Limb (tissue), 2 donors: ENCODE measurements at regions not wholly inside any gene's neighbourhood (a gene's known extent, or its start where the extent isn't known, plus 50 kb on each side); places are given as distances from the start of the nearest gene placed in this dataset.
"Not testable (repeated sequence)": the region's sequence is repeated elsewhere in the genome, so short reads cannot be mapped to it uniquely, and the experiment has no call there.

Source experiments
- DNase-seq, 2 donors: peaks; one replicate each; pipeline ENCODE4 v3.0.0-alpha.2; 2016; ENCODE audit errors: extremely low spot score in 2 of 2

- not testable (repeated sequence) for DNase-seq
Measured at GRCh38 chr21:9024006-9024767, 1497.2 kb upstream of the TPTE start.

GRCh38 chr21:9026729-9027416 lies 1494.5 kb upstream of the TPTE start:
- not testable (repeated sequence) for DNase-seq

DNA sequence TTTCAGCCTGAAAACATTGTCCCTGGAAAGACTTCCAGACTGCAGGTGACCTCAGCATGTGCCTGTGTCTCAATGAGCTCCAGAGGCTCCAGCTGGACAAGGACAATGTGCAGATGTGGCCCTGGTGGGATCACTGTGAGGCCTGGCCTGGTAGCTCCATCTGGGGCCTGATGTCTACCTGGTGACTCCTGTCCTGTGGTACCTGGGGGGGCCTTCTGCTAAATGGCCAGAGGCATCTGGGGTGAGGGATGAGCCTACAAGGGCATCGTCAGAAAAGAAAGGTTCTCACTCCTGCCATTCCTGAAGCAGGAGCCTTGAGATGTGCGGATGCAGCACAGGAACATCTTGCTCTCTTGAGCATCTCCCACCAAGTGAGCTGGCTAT lies 1494.0 kb upstream of the TPTE start:
- not testable (repeated sequence) for DNase-seq

DNA sequence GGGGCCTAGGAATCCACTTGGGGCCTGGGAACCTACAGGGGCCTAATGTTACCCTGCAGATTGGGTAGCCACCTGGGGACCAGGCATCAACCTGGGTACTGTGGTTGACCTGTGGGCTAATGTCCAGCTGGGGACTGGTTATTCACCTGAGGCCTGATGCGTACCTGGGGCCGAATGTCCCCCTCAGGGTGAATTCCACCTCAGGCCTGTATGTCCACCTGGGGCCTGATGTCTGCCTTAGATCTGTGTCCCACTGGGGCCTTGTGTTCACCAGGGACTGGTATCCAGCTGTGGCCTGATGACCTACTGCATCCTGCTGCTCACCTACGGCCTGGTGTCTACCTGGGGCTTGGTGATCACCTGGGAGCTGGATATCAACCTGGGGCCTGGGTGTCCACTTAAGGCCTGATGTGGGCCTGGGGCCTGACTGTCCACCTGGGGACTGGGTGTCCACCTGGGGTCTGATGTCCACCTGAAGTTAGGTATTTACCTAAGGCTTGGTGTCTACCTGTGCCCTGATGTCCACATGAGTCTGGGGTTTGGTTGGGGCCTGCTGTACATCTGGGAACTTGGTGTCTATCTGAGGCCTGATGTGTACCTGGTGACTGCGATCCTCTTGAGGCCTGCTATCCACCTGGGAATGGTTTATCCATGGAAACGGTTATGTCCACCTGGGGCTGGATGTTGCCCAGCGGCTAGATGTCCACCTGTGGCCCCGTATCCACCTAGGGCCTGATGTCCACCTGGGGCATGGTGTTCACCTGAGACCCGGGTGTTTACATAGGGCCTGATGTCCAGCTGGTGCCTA lies 1492.6 kb upstream of the TPTE start:
- not testable (repeated sequence) for DNase-seq

DNA sequence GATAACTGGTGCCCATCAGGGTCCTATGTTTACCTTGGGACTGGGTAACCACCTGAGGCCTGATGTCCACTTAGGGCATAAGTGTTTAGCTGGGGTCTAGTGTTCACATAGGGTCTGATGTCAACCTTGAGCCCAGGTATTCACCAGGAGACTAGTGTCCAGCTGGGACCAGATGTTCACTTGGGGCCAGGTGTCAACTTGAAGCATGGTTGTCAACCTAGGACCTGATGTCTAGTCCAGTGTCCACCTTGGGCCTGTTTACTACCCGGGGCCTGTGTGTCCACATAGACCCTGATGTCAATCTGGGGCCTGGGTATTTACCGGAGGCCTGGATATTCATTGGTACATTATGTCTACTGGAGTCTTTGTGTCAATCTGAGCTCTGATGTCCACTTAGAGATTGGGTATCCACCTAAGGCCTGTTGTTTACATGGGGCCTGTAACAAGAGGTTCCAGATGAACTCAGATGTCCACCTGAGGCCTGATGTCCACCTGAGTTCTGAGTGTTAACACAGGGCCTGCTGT lies 1491.2 kb upstream of the TPTE start:
- not testable (repeated sequence) for DNase-seq

DNA sequence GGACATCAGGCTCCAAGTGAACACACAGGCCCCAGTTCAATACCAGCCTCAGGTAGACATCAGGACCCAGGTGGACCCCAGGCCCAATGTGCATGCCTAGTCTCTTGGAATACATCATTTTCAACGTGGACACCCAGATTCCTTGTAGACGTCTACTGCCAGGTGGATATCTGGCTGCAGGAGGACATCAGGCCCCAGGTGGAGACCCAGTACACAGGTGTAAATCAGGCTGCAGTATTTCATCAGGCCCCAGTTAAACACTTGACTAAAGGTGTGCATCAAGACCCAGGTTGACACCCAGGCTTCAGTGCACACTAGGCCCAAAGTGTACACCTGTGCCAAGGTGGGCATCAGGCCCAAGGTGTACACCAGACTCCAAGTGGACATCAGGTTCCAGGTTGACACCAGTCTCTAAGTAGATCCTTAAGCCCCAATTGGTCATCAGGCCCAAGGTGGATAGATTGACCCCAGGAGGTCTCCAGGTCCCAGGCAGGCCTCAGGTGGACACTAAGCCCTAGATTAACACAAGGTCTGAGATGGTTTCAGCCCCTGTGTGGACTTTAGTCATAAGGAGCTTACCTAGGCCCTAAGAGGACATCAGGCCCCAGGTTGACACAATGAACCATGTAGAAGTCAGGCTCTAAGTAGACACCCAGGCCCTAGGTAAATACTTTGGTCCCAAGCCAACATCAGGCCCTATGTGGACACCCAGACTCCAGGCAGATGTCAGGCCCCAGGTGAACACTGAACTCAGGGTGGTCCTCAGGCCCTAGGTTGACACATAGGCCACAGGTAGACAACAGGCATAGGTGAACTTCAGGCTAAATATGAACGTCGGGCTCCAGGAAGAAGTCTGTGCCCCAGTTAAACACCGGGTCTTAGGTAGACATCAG lies 1489.7 kb upstream of the TPTE start:
- not testable (repeated sequence) for DNase-seq

DNA sequence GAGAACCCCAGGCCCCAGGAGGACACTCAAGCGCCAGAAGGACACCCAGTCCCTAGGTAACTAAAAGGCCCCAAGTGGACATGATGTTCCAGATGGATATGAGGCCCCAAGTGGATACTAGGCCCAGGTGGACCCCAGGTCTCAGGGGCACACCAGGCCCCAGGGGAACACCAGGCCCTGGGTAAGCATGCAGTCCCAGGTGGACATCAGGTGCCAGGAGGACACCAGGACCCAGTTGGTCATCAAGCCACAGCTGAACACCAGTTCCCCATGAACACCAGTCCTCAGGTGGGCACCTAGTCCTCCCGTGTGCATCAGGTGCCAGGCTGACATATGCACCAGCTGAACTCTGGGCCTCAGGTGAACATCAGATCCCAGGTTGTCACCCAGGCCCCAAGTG lies 1488.8 kb upstream of the TPTE start:
- DNase-seq: not testable (repeated sequence)

GRCh38 chr21:9033295-9033694 lies 1488.1 kb upstream of the TPTE start:
- DNase-seq: not testable (repeated sequence)

GRCh38 chr21:9034491-9035200 lies 1486.7 kb upstream of the TPTE start:
- not testable (repeated sequence) for DNase-seq

GRCh38 chr21:9035225-9035624 lies 1486.2 kb upstream of the TPTE start:
- not testable (repeated sequence) for DNase-seq

DNA sequence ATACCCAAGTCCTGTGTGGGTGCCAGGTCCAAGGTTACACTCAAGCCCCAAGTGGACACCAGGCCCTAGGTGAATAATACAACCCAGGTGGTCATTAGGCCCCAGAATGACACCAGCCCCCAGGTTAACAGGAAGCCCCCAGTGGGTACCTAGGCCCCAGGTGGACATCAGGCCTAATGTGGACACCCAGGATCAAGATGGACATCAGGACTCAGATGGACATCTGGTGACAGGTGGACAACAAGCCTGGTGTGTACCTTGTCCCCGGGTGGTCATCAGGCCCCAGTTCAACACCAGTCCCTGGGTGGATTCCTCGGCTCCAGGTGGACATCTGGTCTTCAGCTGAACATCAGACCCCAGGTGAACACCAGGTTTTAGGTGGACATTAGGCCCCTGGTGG lies 1485.4 kb upstream of the TPTE start:
- not testable (repeated sequence) for DNase-seq

GRCh38 chr21:9036966-9037587 lies 1484.3 kb upstream of the TPTE start:
- not testable (repeated sequence) for DNase-seq

DNA sequence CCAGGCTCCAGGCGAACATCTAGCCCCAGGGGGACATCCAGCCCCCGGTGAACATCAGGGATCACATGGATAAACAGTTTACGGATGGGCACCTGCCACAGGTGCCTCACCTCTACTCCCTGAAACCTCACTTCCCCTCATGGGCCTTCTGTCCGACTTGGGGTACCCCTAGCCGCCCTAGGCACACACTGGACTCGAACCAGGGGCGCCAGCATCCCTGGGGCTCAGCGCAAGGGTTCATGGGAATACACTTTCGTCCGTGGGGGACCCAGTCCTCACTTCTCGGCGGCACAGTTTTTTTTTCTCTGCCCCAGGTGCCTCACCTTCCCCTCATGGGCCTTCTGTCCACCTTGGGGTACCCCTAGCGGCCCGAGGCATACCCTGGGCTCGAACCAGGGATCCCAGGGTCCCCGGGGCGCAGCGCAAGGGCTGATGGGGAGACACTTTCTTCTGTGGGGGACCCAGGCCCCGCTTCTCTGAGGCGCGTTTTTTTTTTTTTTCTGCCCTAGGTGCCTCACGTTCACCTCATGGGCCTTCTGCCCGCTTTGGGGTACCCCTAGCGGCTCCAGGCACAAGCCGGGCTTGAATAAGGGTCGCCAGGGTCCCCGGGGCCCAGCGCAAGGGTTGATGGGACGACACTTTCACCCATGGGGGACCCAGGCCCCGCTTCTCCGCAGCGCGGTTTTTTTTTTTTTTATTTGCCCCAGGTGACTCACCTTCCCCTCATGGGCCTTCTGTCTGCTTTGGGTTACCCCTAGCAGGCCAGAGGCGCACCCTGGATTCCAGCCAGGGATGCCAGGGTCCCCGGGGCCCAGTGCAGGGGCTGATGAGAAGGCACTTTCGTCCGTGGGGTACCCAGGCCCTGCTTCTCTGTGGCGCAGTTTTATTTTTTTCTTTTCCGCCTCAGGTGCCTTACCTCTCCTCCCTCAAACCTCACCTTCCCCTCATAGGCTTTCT lies 1483.5 kb upstream of the TPTE start:
- not testable (repeated sequence) for DNase-seq

- not testable (repeated sequence) for DNase-seq
Measured at GRCh38 chr21:9039520-9040365, 1481.6 kb upstream of the TPTE start.

- DNase-seq: not testable (repeated sequence)
Measured at GRCh38 chr21:9040406-9040805, 1481.0 kb upstream of the TPTE start.

DNA sequence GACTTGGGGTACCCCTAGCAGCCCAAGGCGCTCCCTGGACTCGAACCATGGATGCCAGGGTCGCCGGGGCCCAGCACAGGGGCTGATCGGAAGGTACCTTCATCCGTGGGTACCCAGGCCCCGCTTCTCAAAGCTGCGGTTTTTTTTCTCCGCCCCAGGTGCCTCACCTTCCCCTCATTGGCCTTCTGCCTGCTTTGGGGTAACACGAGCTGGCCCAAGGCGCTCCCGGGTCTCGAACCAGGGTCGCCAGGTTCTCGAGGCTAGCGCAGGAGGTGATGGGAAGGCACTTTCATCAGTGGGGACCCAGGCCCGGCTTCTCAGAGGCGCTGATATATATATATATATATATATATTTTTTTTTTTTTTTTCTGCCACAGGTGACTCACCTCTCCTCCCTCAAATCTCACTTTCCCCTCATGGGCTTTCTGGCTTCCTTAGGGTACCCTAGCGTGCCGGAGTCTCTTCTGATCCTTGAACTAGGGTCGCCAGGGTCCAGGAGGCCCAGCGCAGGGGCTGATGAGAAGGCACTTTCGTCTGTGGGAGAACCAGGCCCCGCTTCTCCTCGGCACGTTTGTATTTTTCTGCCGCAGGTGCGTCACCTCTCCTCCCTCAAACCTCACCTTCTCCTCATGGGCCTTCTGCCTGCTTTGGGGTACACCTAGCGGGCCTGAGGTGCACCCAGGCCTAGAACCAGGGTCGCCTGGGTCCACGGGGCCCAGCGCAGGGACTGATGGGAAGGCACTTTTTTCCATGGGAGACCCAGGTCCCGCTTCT lies 1480.0 kb upstream of the TPTE start:
- not testable (repeated sequence) for DNase-seq

DNA sequence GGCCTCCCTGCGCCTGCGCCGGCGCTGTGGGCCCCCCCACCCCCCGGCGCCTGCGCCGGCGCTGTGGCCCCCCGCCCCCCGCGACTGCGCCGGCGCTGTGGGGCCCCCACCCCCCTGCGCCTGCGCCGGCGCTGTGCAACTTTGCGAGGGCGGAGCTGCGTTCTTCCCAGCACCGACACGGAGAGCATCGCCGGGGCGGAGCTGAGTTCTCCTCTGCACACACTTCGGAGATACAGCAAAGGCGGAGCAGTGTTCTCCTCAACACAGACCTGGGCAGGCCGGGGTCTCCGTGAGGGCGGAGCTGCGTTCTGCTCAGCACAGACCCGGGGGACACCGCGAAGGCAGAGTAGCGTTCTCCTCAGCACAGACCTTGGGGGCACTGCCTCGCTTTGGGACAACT lies 1478.3 kb upstream of the TPTE start:
- not testable (repeated sequence) for DNase-seq
